ENCODE measurements at regions not wholly inside any gene's neighbourhood (a gene's known extent, or its start where the extent isn't known, plus 50 kb on each side); places are given as distances from the start of the nearest gene placed in this dataset.
"Not testable (repeated sequence)": the region's sequence is repeated elsewhere in the genome, so short reads cannot be mapped to it uniquely, and the experiment has no call there.

GRCh38 chr4:10841697-10842096 lies 157.1 kb upstream of the CLNK start:
- intact Hi-C loops (cut with DNase I): no loop called here
- H3K4me1 ChIP-seq: no peaks in the 10 kb centered on the region
- no peaks in the 10 kb centered on the region for H3K36me3 ChIP-seq
- H3K27ac ChIP-seq: no peak overlapping the region
- no peak overlapping the region for H3K4me3 ChIP-seq
- no peak for TF ChIP-seq CTCF (IDR thresholded peaks at IDR 0.05)
- H3K27me3 ChIP-seq: no peaks in the 10 kb centered on the region
- DNase-seq: no peak
- no peaks in the 10 kb centered on the region for H3K9me3 ChIP-seq
- ATAC-seq: no peak

- Histone ChIP-seq H3K4me1 (no peaks in the 10 kb centered on the region), H3K4me3 (no peak overlapping the region), H3K27ac (no peak overlapping the region), H3K27me3 (no peaks in the 10 kb centered on the region), H3K36me3 (no peaks in the 10 kb centered on the region), H3K9me3 (no peaks in the 10 kb centered on the region)
- intact Hi-C loops (cut with DNase I): no loop called here
- ATAC-seq: no peak
- no peak for DNase-seq
- TF ChIP-seq CTCF (IDR thresholded peaks at IDR 0.05): no peak
Measured at GRCh38 chr4:10837151-10837550, 152.6 kb upstream of the CLNK start.

GRCh38 chr4:10832806-10833628 lies 148.4 kb upstream of the CLNK start:
- DNase-seq (no peak), ATAC-seq (no peak)
- no peaks in the 10 kb centered on the region for H3K36me3 ChIP-seq
- H3K4me1 ChIP-seq: no peaks in the 10 kb centered on the region
- H3K27ac ChIP-seq: no peak overlapping the region
- H3K27me3 ChIP-seq: no peaks in the 10 kb centered on the region
- intact Hi-C loops (cut with DNase I): no loop called here
- H3K4me3 ChIP-seq: no peak overlapping the region
- no peaks in the 10 kb centered on the region for H3K9me3 ChIP-seq
- TF ChIP-seq CTCF (IDR thresholded peaks at IDR 0.05): no peak

GRCh38 chr4:10831727-10832408 lies 147.3 kb upstream of the CLNK start:
- ATAC-seq (no peak), DNase-seq (no peak)
- Histone ChIP-seq H3K9me3 (no peaks in the 10 kb centered on the region), H3K27ac (no peak overlapping the region), H3K36me3 (no peaks in the 10 kb centered on the region), H3K27me3 (no peaks in the 10 kb centered on the region), H3K4me3 (no peak overlapping the region), H3K4me1 (no peaks in the 10 kb centered on the region)
- no peak for TF ChIP-seq CTCF (IDR thresholded peaks at IDR 0.05)
- intact Hi-C loops (cut with DNase I): no loop called here

GRCh38 chr4:10828918-10829538 lies 144.5 kb upstream of the CLNK start:
- ATAC-seq; DNase-seq; intact Hi-C loops (cut with DNase I): not testable (repeated sequence)

GRCh38 chr4:10821826-10822225 lies 137.3 kb upstream of the CLNK start:
- ATAC-seq: no peak
- intact Hi-C loops (cut with DNase I): no loop called here

More at GRCh38 chr4:10828918-10829538, 144.5 kb upstream of the CLNK start:
- not testable (repeated sequence) for H3K4me1 ChIP-seq, H3K4me3 ChIP-seq, H3K9me3 ChIP-seq, H3K27me3 ChIP-seq, H3K36me3 ChIP-seq, H3K27ac ChIP-seq

More at GRCh38 chr4:10821826-10822225, 137.3 kb upstream of the CLNK start:
- H3K4me3 ChIP-seq: no peak overlapping the region
- no peak overlapping the region for H3K27ac ChIP-seq
- H3K36me3 ChIP-seq: no peaks in the 10 kb centered on the region
- H3K4me1 ChIP-seq: no peaks in the 10 kb centered on the region
- no peaks in the 10 kb centered on the region for H3K9me3 ChIP-seq
- no peak for DNase-seq
- TF ChIP-seq CTCF (IDR thresholded peaks at IDR 0.05): no peak
- H3K27me3 ChIP-seq: no peaks in the 10 kb centered on the region
